ENCODE measurements at regions not wholly inside any gene's neighbourhood (a gene's known extent, or its start where the extent isn't known, plus 50 kb on each side); places are given as distances from the start of the nearest gene placed in this dataset.
A peak's percentile ranks its signal among the peaks of the same experiment; 100 is the strongest.

DNA sequence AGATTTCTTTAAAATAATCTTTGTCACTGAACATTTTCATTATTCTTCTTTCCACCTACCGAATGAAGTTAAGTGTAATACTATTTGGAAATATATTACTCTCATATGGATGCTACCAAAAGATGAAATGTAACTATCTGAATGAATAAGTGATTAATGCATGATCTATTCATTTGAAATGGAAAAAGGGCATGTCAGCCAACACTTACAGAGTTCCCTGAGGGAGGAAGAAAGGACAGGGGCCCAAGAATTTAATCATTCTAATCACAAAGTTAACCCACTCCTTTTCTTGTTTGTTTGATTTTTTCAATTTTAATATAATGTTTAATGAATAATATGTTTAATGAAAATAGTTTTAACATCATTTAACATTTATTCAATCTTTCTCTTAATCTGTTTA is 129.4 kb downstream of the ZC3H11B start:
- no peaks in the 10 kb centered on the region for H3K4me1 Mint-ChIP-seq
- DNase-seq = no peak
- no peaks in the 10 kb centered on the region for H3K36me3 Mint-ChIP-seq (ENCODE audit: low read depth)
- H3K27ac Mint-ChIP-seq = no peak overlapping the region
- no peaks in the 10 kb centered on the region for H3K9me3 ChIP-seq (ENCODE audit: control insufficient read depth, low read length, poor library complexity, severe bottlenecking)
- no peak for ATAC-seq
- H3K27me3 Mint-ChIP-seq = no peaks in the 10 kb centered on the region
- H3K4me3 Mint-ChIP-seq = no peak overlapping the region

DNA sequence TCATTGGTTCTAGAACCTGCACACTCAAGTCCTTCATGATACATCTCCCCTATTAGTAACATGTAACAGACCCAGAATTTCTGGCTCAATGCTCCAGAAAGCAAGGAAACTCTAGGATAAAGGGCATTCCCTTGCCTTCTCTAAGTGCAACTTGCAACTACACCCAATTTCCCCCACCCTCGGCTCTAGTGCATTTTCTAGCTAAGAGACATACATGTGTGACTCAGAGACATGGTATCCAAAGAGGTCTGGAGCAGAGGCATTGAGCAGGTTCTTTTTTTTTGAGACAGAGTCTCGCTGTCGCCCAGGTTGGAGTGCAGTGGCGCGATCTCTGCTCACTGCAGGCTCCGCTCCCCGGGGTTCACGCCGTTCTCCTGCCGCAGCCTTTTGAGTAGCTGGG is 132.9 kb downstream of the ZC3H11B start:
- DNase-seq = no peak
- H3K36me3 Mint-ChIP-seq (ENCODE audit: low read depth) = no peaks in the 10 kb centered on the region
- H3K4me1 Mint-ChIP-seq = no peaks in the 10 kb centered on the region
- no peaks in the 10 kb centered on the region for H3K9me3 ChIP-seq (ENCODE audit: control insufficient read depth, low read length, poor library complexity, severe bottlenecking)
- no peak overlapping the region for H3K27ac Mint-ChIP-seq
- no peaks in the 10 kb centered on the region for H3K27me3 Mint-ChIP-seq
- no peak overlapping the region for H3K4me3 Mint-ChIP-seq
- ATAC-seq = no peak

DNA sequence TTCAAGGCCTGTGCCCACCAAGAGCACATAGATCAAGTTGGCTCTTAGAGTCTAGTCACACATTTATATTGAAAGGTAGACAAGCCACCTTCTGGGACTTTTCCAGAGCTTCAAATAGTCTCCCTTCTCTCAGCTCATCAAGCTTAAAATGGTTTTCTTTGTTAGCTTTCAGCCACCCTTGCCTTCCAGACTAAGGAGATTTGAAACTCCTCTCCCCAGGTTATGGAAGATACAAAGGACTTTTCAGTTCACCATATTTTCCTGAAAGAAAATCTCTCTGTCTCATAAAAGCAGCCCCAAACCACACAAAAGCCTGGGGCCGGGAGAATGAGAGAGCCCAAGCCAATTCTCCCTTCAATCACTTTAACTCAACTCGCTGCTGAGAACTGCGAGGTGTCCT is 134.1 kb downstream of the ZC3H11B start:
- Mint-ChIP-seq H3K27me3 (no peaks in the 10 kb centered on the region), H3K27ac (no peak overlapping the region), H3K4me3 (no peak overlapping the region), H3K4me1 (no peaks in the 10 kb centered on the region), H3K36me3 (ENCODE audit: low read depth) (no peaks in the 10 kb centered on the region)
- DNase-seq (no peak), ATAC-seq (no peak)
- no peaks in the 10 kb centered on the region for H3K9me3 ChIP-seq (ENCODE audit: control insufficient read depth, low read length, poor library complexity, severe bottlenecking)

DNA sequence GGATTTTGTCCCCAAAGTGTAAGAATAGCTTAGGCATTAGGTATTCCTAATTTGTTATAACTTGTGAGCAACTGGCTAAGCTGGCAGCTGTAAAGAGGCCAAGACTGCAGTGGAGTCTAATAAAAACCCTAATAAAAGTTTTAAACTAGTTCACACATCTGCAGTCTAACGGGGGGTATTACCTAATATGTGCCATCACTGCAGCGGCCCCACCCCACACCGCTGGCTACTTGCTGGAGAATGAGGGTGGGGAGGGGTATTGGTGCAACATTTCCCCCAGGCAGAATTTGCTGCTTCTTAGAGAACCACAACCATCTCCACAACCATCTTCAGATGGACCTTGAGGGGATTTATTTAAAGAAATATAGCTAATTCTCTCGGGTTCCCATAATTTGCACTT is 135.0 kb downstream of the ZC3H11B start:
- no peaks in the 10 kb centered on the region for H3K9me3 ChIP-seq (ENCODE audit: control insufficient read depth, low read length, poor library complexity, severe bottlenecking)
- no peak overlapping the region for H3K27ac Mint-ChIP-seq
- ATAC-seq = no peak
- no peak overlapping the region for H3K4me3 Mint-ChIP-seq
- no peaks in the 10 kb centered on the region for H3K36me3 Mint-ChIP-seq (ENCODE audit: low read depth)
- no peaks in the 10 kb centered on the region for H3K4me1 Mint-ChIP-seq
- no peak for DNase-seq
- no peaks in the 10 kb centered on the region for H3K27me3 Mint-ChIP-seq

DNA sequence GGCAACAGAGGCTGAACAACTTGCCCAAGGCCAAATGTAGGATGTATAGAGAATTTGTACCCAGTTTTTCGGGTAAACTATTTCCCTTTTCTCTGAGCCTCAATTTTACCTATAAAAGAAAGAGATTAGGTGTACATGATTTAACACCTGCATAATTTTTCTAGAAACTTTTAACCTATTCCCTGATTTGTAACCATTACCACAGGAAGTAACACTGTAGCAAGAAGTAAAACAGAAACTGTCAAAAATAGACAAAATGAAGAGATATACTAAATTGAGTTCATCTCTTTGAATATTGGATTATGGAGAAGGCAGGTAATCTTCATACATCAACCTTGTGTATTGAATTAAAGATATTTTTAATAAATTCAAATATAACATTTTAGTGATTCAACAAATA is 136.2 kb downstream of the ZC3H11B start:
- H3K9me3 ChIP-seq (ENCODE audit: control insufficient read depth, low read length, poor library complexity, severe bottlenecking) = no peaks in the 10 kb centered on the region
- DNase-seq (no peak), ATAC-seq (no peak)
- Mint-ChIP-seq H3K27me3 (no peaks in the 10 kb centered on the region), H3K4me1 (no peaks in the 10 kb centered on the region), H3K36me3 (ENCODE audit: low read depth) (no peaks in the 10 kb centered on the region), H3K4me3 (no peak overlapping the region), H3K27ac (no peak overlapping the region)

DNA sequence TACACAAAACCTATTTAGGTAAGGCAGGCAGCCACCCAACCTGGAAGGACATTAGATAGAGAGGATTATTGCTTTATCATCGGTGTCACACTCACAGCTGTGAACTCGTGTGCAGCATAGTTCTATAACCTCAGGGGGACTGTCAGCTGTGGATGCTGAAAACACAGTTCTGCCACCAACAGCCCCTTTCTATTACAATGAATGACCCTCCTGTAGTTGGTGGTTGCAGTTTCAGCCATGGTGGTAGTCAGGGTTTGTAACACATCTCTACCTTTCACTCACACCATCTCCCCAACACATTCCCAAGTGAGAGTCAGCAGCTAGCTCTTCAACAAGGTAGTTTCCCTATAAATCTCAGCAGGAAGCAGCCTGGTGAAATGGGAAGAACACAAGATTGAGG is 136.8 kb downstream of the ZC3H11B start:
- ATAC-seq (no peak), DNase-seq (no peak)
- Mint-ChIP-seq H3K4me1 (no peaks in the 10 kb centered on the region), H3K27ac (no peak overlapping the region), H3K27me3 (no peaks in the 10 kb centered on the region), H3K36me3 (ENCODE audit: low read depth) (no peaks in the 10 kb centered on the region), H3K4me3 (no peak overlapping the region)
- H3K9me3 ChIP-seq (ENCODE audit: control insufficient read depth, low read length, poor library complexity, severe bottlenecking) = no peaks in the 10 kb centered on the region

DNA sequence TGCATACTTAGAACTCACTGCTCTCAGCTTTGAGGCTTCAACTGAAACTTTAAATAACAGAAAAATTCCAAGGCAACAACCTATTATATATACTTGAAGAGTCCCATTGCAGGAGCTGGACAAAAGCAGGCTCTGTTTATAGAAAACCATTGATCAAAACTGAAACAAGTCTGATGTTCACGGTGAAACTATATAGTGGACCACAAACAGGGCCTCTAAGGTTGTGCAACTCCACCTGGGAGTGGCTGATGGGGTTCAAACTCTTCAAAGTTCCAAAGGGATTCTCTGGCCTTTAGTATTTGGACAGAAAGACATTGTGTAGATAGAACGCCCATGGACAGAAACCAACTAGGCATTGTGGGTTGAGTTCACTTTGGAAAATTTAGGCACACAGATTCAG is 140.3 kb downstream of the ZC3H11B start:
- Mint-ChIP-seq H3K27ac (no peak overlapping the region), H3K4me3 (no peak overlapping the region), H3K27me3 (no peaks in the 10 kb centered on the region), H3K36me3 (ENCODE audit: low read depth) (no peaks in the 10 kb centered on the region), H3K4me1 (no peaks in the 10 kb centered on the region)
- DNase-seq = no peak
- no peak for ATAC-seq
- no peaks in the 10 kb centered on the region for H3K9me3 ChIP-seq (ENCODE audit: control insufficient read depth, low read length, poor library complexity, severe bottlenecking)

DNA sequence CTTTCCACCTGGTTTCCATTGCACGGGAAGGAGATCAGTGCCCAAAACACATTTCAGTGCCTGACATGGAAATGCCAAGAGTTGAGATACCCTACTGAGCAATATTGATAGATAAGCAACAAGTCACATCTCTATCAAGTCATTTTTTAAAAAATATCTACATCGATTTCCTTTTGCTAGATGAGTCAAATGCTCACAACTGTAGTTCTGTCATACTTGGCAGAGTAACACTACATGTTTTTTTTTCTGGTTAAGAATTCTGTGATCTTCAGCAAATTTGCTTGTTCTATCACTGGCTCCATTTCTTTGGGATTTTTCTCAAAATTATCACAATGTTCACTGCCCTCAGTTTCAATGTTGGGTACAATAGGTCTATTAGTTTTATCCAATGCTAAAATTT is 145.4 kb downstream of the ZC3H11B start:
- ATAC-seq (no peak), DNase-seq (no peak)
- Mint-ChIP-seq H3K27me3 (no peaks in the 10 kb centered on the region), H3K27ac (no peak overlapping the region), H3K4me3 (no peak overlapping the region), H3K36me3 (ENCODE audit: low read depth) (no peaks in the 10 kb centered on the region), H3K4me1 (no peaks in the 10 kb centered on the region)
- H3K9me3 ChIP-seq (ENCODE audit: control insufficient read depth, low read length, poor library complexity, severe bottlenecking) = no peaks in the 10 kb centered on the region

DNA sequence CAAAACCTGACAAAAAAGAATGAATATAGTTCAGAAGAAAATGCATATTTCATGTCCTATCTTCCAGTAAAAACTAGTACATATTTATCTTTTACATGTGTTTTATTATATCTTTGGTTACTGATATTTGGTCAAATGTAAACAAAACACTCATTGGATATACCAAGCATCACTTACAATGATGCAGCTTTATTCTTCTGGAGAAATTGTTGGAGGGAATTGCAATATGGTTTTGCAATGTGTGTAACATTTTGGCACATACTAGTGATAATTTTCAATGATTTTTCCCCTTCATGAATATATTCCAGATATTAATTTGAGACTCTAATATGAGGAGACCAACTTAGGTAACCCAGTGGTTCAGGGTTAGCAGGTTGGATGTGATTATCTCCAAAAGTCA is 146.1 kb downstream of the ZC3H11B start:
- peaks cover 2% of the 10 kb centered on the region for H3K4me1 Mint-ChIP-seq
- no peaks in the 10 kb centered on the region for H3K27me3 Mint-ChIP-seq
- no peak overlapping the region for H3K27ac Mint-ChIP-seq
- no peaks in the 10 kb centered on the region for H3K36me3 Mint-ChIP-seq (ENCODE audit: low read depth)
- H3K4me3 Mint-ChIP-seq = no peak overlapping the region
- ATAC-seq (no peak), DNase-seq (no peak)
- H3K9me3 ChIP-seq (ENCODE audit: control insufficient read depth, low read length, poor library complexity, severe bottlenecking) = no peaks in the 10 kb centered on the region

DNA sequence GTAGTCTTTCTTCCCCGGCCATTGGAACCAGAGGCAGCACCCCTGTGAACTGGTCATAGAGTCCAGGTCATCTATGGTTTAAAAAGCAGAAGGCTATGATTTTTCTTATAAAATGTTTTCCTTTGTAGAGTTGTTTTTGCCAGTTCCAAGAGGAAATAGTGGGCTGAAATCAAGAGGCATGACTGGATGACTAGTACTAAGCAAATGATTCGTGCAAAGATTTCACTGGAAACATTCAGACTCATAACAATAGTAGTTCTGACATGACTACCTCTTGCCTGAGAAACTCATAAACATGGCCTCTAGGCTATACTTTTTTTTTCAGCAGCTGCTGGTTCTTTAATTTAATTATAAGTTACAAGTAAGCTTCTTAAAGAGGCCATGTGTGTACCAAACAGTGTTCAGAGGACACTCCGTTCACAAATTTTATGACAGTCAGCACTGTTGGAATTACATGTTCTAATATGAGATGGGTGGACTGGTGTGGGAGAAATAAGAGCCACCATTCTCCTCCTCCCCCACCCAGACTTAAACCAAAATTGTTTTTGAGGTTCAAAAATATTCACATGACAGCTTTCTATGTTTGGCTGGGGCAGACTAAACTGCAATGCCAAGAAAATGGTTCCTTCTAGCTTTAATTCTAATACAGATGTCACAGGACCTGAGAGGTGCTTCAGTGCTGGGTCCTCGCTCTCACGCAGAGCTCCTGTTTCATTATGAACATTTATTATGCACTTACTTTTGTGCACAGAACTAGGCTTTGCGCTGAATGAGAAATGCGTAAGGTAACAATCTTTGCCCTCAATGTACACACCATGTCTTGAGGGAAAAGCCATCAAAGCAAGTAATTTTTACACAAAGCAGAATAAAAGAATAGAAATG is 147.5 kb downstream of the ZC3H11B start:
- Mint-ChIP-seq H3K36me3 (ENCODE audit: low read depth) (no peaks in the 10 kb centered on the region), H3K4me1 (peaks cover 2% of the 10 kb centered on the region), H3K27ac (no peak overlapping the region), H3K4me3 (no peak overlapping the region), H3K27me3 (no peaks in the 10 kb centered on the region)
- ATAC-seq = no peak
- no peaks in the 10 kb centered on the region for H3K9me3 ChIP-seq (ENCODE audit: control insufficient read depth, low read length, poor library complexity, severe bottlenecking)
- DNase-seq = no peak

DNA sequence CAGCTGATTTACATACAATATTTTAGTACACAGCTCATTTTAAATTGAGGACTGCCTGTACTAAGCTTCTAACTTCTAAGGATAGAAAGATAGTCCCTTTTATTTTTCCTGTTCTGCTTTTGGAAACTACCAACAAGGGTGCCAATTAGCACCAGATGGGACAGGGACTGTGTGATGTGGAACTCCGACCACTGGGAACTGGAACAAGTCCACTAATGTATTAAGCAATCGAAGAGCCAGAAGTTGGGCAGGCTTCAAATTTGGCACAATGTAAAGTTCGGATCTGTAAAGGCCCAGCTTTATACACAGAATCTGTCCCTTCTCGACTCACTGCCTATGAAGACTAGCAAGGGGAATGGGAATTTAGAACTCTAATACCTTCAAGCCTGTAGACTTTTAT is 149.3 kb downstream of the ZC3H11B start:
- no peaks in the 10 kb centered on the region for H3K9me3 ChIP-seq (ENCODE audit: control insufficient read depth, low read length, poor library complexity, severe bottlenecking)
- ATAC-seq (no peak), DNase-seq (no peak)
- Mint-ChIP-seq H3K4me1 (peaks cover 2% of the 10 kb centered on the region), H3K27me3 (no peaks in the 10 kb centered on the region), H3K36me3 (ENCODE audit: low read depth) (no peaks in the 10 kb centered on the region), H3K27ac (no peak overlapping the region), H3K4me3 (no peak overlapping the region)

DNA sequence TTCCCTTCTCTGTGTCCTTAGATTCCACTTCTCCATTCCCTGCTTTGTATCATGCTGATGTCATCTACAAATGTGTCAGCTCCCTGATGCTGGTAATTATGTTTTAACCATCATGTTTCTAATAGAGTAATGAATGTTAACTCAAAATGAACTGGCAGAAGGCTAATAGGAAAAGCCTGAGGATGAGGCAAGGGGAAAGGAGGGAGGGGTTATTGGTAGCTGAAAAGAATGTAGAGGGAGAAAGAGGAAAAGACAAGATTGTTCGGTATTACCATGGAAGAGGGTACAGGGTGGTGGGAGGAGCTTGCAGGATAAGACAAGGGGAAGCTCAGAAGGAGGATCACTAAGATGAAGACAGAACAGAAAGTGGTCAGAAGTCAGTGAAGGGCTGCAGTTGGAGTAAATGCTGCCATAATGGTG is 150.9 kb downstream of the ZC3H11B start:
- ATAC-seq (no peak), DNase-seq (no peak)
- Mint-ChIP-seq H3K27ac (no peak overlapping the region), H3K4me1 (peaks cover 2% of the 10 kb centered on the region), H3K4me3 (no peak overlapping the region), H3K27me3 (no peaks in the 10 kb centered on the region), H3K36me3 (ENCODE audit: low read depth) (no peaks in the 10 kb centered on the region)
- no peaks in the 10 kb centered on the region for H3K9me3 ChIP-seq (ENCODE audit: control insufficient read depth, low read length, poor library complexity, severe bottlenecking)

DNA sequence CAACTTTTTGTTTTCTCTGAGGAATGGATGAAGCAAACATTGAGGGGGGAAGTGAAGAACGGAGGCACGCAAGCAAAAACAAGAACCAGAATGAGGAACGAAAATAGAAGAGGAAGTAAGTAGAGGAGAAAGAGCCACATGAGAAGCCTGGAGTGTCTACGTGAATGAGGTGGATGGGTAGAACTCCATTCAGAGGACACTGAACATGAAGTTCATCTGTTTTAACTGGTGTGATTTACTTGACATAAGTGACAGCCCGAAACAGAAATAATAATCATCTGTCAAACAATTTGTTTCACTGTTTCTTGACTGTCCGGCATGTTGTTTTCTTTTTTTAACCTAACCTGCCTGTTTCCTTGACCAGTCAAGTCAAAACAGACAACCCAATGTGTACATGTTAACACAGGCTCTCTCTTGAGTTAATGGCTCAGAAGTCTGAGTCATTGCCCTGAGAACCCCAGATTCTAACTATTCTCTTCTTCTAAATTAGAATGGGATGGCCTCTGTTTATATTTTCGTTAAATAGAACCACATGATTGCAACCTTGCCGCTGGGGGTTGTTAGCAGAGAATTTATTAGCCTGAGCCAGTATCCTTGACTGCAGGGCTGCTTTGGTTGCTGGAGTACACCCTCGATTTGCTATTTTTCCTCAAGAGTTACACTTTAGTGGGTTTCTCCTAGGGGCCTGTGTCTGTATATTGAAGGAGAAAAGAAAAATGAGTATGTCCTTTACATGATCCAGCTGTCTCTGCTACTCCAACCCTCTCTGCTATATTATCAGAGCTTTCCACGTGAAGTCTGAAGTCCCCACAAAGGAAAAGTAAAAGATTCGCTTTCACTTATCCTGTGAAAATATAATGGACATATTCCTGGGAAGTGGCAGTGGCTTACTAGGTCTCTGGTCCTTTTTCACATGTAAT is 151.7 kb downstream of the ZC3H11B start:
- no peak overlapping the region for H3K4me3 Mint-ChIP-seq
- peak; percentile 45 for ATAC-seq
- H3K27me3 Mint-ChIP-seq = no peaks in the 10 kb centered on the region
- H3K27ac Mint-ChIP-seq = no peak overlapping the region
- no peaks in the 10 kb centered on the region for H3K36me3 Mint-ChIP-seq (ENCODE audit: low read depth)
- peaks cover 2% of the 10 kb centered on the region for H3K4me1 Mint-ChIP-seq
- DNase-seq = no peak
- H3K9me3 ChIP-seq (ENCODE audit: control insufficient read depth, low read length, poor library complexity, severe bottlenecking) = no peaks in the 10 kb centered on the region

Measured in T-helper 17 cell (primary cell).